ENCODE measurements at regions not wholly inside any gene's neighbourhood (a gene's known extent, or its start where the extent isn't known, plus 50 kb on each side); places are given as distances from the start of the nearest gene placed in this dataset.

DNA sequence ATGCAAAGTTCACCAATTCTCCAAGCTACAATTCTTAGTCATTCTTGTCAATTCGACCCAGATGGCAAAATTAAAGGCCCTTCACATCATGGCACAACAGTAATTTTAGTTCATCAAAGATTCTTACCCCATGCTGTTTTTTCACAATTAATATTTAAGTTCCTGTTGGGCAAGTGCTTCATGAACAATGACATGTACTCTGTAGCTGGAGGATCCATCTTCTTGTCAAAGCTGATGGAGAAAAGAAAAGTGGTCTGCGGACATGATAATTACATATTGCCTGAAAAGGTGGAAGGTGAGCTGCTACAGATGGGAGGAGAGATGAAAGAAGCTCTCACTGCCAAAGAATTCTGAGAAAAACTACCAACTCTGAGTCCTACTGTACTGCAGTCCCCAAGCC, 1370.3 kb upstream of the SLC10A2 start:
- DNase-seq: no peak

- no peak for DNase-seq
Measured at GRCh38 chr13:104431895-104432294, 1365.7 kb upstream of the SLC10A2 start.

DNA sequence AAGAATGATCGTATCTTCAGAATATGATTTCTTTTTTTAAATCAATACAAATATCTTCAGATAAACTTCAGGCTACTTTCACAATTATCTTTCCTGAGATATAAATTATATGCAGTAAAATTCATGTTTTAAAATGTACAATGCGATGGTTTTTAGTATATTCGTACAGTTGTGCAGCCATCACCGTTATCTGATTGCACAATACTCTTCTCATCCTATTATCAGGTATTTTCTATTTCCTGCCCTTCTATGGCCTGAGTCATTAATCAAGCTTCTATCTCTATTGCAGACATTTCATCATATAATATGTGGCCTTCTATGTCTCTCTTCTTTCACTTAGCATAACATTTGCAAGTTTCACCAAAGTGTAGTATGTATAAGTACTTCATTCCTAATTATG, 1360.2 kb upstream of the SLC10A2 start:
- no peak for DNase-seq

DNA sequence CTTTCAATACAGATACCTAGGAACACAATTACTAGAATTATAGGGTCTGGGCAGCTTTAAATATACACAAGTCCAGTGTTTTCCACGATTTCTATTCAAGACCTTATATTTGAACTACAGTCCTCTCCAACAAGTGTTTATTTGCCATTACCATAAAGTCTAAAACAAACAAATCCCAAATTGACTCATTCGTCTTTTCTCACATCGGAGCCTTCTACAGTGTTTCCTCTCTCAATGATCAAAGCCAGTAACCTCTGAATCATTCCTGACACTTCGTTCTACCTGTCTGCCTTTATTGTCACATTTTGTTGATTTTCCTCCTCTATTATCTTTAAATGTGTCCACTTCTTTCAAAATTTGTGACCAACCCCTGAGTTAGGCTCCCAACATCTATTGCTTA, 1356.5 kb upstream of the SLC10A2 start:
- DNase-seq: no peak

- no peak for DNase-seq
Measured at GRCh38 chr13:104416973-104417372, 1350.8 kb upstream of the SLC10A2 start.

DNA sequence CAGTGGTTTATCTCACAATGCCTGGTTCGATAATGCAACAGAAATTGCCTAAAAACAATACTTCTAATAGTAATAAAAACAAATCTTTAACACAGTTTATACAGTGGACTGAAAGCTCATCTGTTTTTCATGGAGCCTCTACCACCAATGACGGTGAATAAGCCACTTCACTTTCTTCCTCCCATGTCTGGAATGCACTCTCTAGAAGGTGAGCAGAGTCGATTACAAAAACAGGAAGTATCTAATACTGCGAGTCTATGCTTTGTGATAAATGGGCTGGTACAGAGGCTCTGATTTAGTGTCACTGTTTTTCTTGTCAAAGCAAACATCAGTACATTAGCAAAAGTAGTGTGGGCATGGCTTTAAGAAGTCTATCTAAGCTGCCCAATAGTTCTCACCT, 1348.6 kb upstream of the SLC10A2 start:
- DNase-seq: no peak

DNA sequence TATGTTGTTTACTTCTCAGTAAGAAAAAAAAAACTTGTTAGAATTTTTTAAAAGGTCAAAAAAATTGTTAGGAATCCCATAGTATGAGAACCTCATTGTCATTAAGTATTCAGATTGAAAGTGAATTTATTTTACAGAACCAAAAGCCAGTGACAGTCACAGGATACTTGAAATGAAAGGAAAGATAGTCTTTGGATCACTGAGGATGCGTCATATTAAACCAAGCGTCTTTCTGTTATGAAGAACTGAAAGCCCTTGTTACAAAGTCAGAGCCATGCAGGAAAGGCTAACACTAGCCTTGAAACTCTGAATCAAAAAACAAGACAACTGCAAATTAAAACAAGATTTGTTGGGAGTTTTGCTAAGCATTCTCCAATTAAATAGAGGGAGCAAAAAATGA, 1348.0 kb upstream of the SLC10A2 start:
- no peak for DNase-seq

DNA sequence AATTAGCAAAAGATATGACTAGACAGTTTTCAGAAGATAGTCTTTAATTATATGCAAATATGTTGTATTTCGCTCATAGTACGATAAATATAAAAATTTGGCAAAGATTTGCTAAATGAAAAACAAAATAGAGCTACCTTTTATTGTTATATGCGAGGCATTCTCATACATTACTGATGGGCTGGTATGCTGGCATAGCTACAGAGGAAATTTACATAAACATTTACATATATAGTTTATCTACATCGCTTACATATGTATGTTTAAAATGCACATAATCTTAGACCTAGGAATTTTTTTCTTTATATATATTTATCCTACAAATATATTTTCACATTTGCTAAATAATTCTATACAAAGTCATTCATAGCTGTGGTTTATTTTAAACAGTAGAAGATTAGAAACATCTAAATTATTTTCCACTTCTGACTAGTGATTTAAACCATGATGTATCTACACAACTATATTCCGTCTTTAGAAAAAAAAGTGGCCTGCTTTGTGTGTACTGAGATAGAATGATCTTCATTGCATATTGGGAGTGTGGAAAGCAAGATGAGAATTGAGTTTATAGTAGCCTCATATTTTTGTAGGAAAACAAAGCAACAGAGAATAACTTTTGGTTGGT, 1345.0 kb upstream of the SLC10A2 start:
- no peak for DNase-seq

GRCh38 chr13:104408733-104409132, 1342.5 kb upstream of the SLC10A2 start:
- DNase-seq: no peak

DNA sequence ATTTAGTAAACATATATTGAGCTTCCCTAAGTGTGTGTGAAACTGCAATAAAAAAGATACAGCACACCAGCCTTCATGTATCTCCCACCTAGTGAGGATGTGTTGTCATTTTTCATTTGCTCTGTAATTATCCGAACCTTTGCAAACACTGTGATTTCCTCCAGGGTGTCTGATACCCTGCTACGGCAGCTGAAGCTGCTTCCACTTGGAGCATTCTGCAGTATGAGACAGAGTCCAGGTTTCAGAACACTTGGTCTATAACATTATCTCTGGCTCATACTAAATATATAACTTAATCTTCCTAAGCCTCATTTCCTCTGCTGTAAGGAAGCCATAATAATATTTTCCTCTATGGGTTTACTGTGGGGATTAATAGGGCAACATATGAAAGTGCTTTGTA, 1338.1 kb upstream of the SLC10A2 start:
- DNase-seq: no peak

- no peak for DNase-seq
Measured at GRCh38 chr13:104389691-104390090, 1323.5 kb upstream of the SLC10A2 start.

DNA sequence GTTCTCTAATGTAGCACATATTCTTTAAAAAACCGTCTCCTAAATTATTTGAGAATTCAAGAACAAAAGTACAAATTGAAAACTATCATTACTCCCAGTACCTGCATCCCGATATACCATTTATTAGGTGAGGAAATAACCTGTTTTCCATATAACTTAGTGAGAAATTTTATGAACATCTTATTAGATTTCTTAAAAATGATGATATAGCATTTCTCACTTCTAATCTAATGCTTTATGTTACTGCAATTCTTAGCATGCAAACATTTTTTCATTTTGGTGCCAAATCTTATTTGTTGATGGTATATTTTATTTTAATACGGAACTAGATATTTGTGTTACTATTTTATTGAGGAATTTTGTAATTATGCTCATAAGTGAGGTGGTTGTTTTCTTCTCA, 1321.3 kb upstream of the SLC10A2 start:
- no peak for DNase-seq

DNA sequence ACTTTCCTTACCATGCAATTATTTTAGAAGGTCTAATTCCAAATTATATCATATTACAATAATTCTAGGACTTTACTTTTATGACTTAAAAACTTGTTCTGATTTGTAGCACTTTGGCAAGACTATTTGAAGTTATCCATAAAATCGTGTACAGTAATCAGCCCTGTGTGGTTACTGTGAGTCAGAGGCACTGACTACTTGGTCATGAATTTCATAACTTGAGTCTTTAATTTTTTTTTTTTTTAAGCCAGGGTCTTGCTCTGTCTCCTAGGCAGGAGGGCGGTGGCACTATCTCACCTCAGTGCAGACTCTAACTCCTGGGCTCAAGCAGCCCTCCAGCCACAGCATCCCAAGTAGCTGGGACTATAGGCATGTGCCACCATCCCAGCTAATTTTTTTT, 1319.2 kb upstream of the SLC10A2 start:
- DNase-seq: no peak

GRCh38 chr13:104382951-104383350, 1316.7 kb upstream of the SLC10A2 start:
- DNase-seq: no peak

GRCh38 chr13:104376588-104376987, 1310.4 kb upstream of the SLC10A2 start:
- no peak for DNase-seq

- no peak for DNase-seq
Measured at GRCh38 chr13:104375614-104376013, 1309.4 kb upstream of the SLC10A2 start.

GRCh38 chr13:104372095-104372655, 1306.0 kb upstream of the SLC10A2 start:
- DNase-seq: no peak

DNA sequence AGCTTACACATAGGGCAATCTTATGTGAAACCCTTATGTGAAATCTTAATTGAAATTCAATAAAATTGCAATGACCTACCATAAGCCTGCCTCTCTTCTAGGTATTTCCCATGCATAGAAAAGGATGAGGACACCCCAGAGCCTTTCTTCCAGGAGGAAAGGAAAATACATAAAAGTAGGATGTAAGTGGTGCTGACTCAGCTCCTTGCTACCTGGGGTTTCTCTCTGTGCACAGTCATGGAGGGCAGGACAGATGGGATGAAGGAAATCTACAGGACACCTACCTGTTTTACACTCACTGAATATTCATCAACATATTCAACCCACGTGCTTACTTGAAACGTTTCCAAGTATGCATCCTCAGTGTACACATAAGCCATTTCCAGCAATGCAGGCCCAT, 1299.2 kb upstream of the SLC10A2 start:
- no peak for DNase-seq

- DNase-seq: no peak
Measured at GRCh38 chr13:104357672-104358354, 1291.6 kb upstream of the SLC10A2 start.

- no peak for DNase-seq
Measured at GRCh38 chr13:104357174-104357573, 1291.0 kb upstream of the SLC10A2 start.

DNA sequence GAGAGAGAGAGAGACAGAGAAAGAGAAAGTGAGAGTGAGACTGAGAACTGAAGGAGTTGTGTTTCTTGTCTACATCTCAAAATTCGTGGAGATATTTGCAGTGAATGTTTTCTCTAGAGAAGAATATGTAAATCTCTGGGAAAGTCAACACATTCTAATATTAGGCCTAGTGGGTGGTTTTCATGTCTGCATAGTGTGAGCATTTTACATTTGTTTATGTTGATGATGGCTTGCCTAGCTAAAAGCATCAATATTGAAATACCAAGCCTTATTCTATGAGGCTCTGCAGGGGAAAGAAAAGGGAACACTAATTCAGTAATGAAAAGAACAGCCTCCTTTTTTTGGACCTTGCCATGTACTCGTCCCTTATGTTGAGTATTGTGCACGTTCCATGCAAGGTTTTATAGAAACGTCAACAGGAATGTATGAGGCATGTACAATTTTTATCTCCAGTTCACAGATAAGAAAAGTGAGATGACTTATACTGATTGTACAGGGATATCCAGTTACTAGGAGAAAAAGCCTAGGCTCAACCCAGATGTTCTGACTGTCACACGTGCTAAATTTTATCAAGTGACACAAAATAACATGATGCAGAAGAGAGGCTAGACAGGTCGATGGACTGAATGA, 1288.9 kb upstream of the SLC10A2 start:
- DNase-seq: no peak

- DNase-seq: no peak
Measured at GRCh38 chr13:104327211-104327610, 1261.0 kb upstream of the SLC10A2 start.

GRCh38 chr13:104326523-104326922, 1260.3 kb upstream of the SLC10A2 start:
- DNase-seq: no peak

- no peak for DNase-seq
Measured at GRCh38 chr13:104321756-104322155, 1255.5 kb upstream of the SLC10A2 start.
